ENCODE measurements at regions not wholly inside any gene's neighbourhood (a gene's known extent, or its start where the extent isn't known, plus 50 kb on each side); places are given as distances from the start of the nearest gene placed in this dataset.
"Not testable (repeated sequence)": the region's sequence is repeated elsewhere in the genome, so short reads cannot be mapped to it uniquely, and the experiment has no call there.

DNA sequence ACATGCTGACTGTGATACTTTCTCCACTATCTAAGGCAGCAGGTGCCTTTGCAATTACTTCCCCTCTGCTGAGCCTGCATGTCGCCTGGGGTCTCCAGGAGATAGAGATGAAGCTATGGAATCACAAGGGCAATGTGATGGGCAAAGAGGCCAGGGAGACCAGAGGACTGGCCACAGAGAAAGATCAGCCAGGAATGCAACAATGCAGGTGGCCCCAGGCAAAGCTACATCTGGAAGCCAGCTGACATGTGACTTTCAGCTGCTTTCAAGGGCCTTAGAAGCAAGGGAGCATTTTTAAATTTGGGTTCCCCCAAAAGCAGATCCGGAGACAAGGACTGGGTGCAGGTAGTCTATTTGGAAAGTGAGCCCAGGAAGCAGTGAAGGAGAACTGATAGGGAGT lies 107.9 kb upstream of the SRSF6 start:
- no peak overlapping the region for H3K27ac Mint-ChIP-seq
- no peaks in the 10 kb centered on the region for H3K4me1 Mint-ChIP-seq
- H3K27me3 Mint-ChIP-seq (ENCODE audit: low read depth): peaks cover 18% of the 10 kb centered on the region
- H3K36me3 Mint-ChIP-seq (ENCODE audit: low read depth): no peaks in the 10 kb centered on the region
- TF ChIP-seq, protein P1, sequence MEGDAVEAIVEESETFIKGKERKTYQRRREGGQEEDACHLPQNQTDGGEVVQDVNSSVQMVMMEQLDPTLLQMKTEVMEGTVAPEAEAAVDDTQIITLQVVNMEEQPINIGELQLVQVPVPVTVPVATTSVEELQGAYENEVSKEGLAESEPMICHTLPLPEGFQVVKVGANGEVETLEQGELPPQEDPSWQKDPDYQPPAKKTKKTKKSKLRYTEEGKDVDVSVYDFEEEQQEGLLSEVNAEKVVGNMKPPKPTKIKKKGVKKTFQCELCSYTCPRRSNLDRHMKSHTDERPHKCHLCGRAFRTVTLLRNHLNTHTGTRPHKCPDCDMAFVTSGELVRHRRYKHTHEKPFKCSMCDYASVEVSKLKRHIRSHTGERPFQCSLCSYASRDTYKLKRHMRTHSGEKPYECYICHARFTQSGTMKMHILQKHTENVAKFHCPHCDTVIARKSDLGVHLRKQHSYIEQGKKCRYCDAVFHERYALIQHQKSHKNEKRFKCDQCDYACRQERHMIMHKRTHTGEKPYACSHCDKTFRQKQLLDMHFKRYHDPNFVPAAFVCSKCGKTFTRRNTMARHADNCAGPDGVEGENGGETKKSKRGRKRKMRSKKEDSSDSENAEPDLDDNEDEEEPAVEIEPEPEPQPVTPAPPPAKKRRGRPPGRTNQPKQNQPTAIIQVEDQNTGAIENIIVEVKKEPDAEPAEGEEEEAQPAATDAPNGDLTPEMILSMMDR (IDR thresholded peaks at IDR 0.05; ENCODE audit: unreplicated experiment in 3 of 3): no peak
- peaks cover 4% of the 10 kb centered on the region for H3K9me3 Mint-ChIP-seq
- no peak overlapping the region for H3K4me3 Mint-ChIP-seq

DNA sequence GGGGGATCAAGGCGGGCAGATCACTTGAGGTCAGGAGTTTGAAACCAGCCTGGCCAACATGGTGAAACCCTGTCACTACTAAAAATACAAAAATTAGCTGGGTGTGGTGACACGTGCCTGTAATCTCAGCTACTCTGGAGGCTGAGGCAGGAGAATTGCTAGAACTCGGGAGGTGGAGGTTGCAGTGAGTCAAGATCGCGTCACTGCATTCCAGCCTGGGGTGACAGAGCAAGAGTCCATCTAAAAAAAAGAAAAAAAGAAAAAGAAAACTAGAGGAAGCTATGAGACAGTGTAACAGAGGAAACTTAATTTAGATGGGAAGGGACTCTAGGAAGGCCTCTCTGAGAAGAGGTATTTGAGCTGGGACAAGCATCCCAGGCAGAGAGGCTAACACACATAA lies 109.9 kb upstream of the SRSF6 start:
- Mint-ChIP-seq H3K27me3 (ENCODE audit: low read depth) (peaks cover 18% of the 10 kb centered on the region), H3K9me3 (peaks cover 17% of the 10 kb centered on the region)
- not testable (repeated sequence) for H3K36me3 Mint-ChIP-seq (ENCODE audit: low read depth); H3K4me1 Mint-ChIP-seq; H3K4me3 Mint-ChIP-seq; H3K27ac Mint-ChIP-seq

DNA sequence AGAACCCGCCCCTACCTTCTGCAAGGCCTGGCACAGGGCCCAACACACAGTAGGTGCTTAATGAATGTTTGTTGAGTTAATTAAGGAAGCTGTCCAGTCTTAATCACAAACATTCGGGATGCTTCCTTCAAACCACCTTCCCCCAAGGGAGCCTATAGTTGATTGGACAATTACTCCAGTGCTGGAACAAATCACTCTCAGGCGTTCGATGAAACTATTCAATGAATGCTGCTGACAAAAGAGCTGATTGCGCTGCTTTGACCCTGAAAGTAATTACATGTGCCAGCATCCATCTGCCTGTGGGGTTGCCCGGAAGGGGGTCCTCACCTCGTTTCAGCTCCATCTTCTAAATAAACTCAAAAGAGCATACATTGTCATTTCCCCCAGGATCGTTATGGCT lies 112.0 kb upstream of the SRSF6 start:
- peaks cover 23% of the 10 kb centered on the region for H3K9me3 Mint-ChIP-seq
- H3K27ac Mint-ChIP-seq: no peak overlapping the region
- H3K27me3 Mint-ChIP-seq (ENCODE audit: low read depth): peaks cover 10% of the 10 kb centered on the region
- H3K36me3 Mint-ChIP-seq (ENCODE audit: low read depth): no peaks in the 10 kb centered on the region
- no peak overlapping the region for H3K4me3 Mint-ChIP-seq
- TF ChIP-seq, protein P1 (IDR thresholded peaks at IDR 0.05; ENCODE audit: unreplicated experiment in 3 of 3): no peak
- no peaks in the 10 kb centered on the region for H3K4me1 Mint-ChIP-seq

DNA sequence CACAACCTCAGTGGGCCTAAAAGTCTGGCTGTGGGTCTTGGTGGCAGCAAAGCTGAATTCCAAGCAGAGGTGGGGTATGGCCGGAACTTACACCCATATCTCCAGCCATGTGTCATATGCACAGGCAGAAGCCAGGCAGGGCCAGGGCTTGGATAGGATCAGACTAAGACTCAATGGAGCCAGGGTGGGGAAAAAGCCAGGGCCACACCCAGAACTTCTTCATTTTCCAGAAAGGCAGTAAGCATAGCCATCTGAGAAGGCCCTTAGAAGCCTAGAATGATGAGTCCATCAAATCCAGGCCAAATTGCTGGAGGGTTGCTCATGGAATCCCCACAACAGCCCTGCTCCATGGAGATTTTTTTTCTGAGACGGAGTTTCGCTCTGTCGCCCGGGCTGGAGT lies 116.2 kb upstream of the SRSF6 start:
- no peak overlapping the region for H3K4me3 Mint-ChIP-seq
- H3K9me3 Mint-ChIP-seq: peaks cover 28% of the 10 kb centered on the region
- H3K27me3 Mint-ChIP-seq (ENCODE audit: low read depth): peaks cover 5% of the 10 kb centered on the region
- no peaks in the 10 kb centered on the region for H3K4me1 Mint-ChIP-seq
- H3K36me3 Mint-ChIP-seq (ENCODE audit: low read depth): no peaks in the 10 kb centered on the region
- TF ChIP-seq, protein P1 (IDR thresholded peaks at IDR 0.05; ENCODE audit: unreplicated experiment in 3 of 3): no peak
- no peak overlapping the region for H3K27ac Mint-ChIP-seq

DNA sequence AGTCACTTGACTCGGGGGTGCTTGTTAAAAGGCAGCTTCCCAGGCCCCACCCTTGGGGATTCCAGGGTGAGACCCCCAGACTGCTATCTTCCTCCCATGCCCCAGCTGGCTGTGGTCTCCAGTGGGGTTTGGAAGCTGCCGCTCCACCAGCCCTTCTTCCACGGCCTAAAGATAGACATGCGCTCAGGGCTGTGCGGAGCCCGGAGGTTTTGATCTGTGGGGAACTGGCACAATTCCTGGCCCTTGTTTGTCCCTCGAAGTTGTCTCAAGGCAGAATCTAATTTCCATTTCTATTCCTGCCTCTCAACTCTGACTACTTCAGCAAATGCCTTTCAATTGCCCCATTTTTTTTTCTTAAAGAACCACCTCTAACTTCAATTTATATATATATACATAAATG lies 120.7 kb upstream of the SRSF6 start:
- H3K36me3 Mint-ChIP-seq (ENCODE audit: low read depth): no peaks in the 10 kb centered on the region
- H3K4me3 Mint-ChIP-seq: no peak overlapping the region
- TF ChIP-seq, protein P1 (IDR thresholded peaks at IDR 0.05; ENCODE audit: unreplicated experiment in 3 of 3): no peak
- H3K4me1 Mint-ChIP-seq: no peaks in the 10 kb centered on the region
- H3K9me3 Mint-ChIP-seq: peaks cover 25% of the 10 kb centered on the region
- no peak overlapping the region for H3K27ac Mint-ChIP-seq
- no peaks in the 10 kb centered on the region for H3K27me3 Mint-ChIP-seq (ENCODE audit: low read depth)

DNA sequence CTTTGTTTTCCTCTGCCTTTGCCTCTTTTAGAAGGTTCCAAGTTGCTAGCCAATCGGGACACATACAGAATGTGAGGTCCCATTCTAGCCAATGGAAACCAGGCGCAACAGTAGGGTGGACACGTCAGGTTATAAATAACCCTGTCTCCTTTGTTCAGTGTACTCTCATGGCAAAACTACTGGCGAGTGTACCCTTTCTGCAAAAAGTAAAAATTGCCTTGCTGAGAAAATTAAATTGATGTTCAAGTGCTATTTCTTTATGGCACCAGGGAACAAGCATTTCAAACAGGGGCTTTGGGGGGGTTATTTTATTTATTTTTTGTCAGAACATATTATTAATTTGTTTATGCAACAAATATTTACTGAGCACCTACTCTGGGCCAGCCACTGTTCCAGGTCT lies 123.6 kb upstream of the SRSF6 start:
- no peaks in the 10 kb centered on the region for H3K36me3 Mint-ChIP-seq (ENCODE audit: low read depth)
- H3K4me1 Mint-ChIP-seq: no peaks in the 10 kb centered on the region
- no peaks in the 10 kb centered on the region for H3K27me3 Mint-ChIP-seq (ENCODE audit: low read depth)
- TF ChIP-seq, protein P1 (IDR thresholded peaks at IDR 0.05; ENCODE audit: unreplicated experiment in 3 of 3): no peak
- no peak overlapping the region for H3K4me3 Mint-ChIP-seq
- H3K27ac Mint-ChIP-seq: no peak overlapping the region
- peaks cover 16% of the 10 kb centered on the region for H3K9me3 Mint-ChIP-seq
